Activated T-cell treated with anti-CD3 and anti-CD28 coated beads for 24 hours (primary cell): ENCODE measurements at regions not wholly inside any gene's neighbourhood (a gene's known extent, or its start where the extent isn't known, plus 50 kb on each side); places are given as distances from the start of the nearest gene placed in this dataset.

Experiments
- DNase-seq: peaks from one replicate; pipeline ENCODE4 v3.0.0-alpha.2; 2020; ENCODE audit warnings: low read depth

DNA sequence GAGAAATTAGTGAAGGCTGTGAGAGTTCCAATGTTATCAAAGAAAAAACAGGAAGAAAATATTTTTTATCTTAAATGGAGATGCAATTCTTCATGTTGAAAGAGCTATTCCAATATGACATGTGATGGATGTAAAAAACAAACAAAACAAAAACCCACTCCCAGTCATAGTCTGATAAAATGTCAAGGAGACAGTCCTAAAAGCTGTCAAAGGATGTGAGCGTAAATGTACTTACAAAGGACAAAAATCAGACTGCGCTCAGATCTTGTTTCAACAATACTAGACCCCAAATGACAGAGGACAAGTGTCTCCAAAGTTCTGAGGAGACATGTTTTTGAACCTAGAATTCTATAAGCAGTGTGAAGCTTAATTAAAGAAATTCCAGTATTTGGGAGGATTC lies 265.8 kb downstream of the PLPP3 start:
- no peak for DNase-seq

DNA sequence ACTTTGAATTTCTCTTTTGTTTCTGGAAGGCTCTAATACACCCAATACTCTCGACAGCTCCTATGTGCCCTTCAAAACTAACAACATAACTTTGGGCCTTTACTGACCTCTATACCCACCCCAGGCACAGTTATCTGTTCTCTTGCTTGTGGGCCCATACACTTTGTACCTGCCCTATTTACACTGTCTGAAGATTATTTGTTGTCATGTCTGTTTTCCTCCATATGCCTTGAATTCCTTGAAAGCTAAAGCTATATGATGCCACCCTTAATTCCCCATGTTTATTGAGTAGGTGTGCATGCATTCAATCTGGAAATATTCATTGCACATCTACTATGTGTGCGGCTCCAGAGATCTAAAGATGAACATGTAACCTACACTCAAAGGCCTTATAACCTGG lies 267.6 kb downstream of the PLPP3 start:
- DNase-seq, result no peak

DNA sequence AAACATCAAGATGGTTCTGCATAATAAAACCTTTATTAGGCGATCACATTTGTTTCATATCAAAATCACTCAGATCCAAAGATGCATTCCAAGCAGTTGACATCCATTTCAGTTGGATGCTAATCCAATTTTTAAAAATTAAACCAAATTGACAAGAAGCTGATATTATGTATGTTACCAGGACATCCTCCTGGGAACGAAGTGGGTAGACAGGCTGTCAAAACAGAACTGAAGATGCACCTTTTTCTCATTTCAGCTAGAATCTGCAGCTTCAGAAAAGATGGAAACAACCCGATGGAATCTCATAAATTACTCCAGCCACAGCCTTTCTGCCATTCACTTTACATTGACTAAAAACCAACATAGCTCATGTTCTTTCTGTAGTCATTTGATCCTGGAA lies 268.4 kb downstream of the PLPP3 start:
- DNase-seq, result no peak

DNA sequence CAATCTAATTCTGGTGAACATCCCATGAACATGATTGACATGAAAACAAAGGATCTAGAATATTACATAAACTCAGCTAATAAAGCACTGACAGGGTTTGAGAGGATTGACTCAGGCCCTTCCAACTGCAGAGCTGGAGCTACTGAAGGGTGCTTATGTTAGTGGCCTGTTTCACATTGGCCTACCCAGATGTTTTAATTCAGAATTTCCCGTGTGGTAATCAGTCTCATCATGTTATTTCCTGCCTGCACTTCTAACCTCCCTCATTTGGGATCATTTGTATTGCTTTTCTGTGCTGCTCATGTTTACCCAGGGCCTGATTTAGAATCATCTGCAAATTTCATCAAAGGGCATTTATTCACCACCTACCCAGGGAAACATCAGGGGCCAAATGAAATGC lies 270.3 kb downstream of the PLPP3 start:
- no peak for DNase-seq

DNA sequence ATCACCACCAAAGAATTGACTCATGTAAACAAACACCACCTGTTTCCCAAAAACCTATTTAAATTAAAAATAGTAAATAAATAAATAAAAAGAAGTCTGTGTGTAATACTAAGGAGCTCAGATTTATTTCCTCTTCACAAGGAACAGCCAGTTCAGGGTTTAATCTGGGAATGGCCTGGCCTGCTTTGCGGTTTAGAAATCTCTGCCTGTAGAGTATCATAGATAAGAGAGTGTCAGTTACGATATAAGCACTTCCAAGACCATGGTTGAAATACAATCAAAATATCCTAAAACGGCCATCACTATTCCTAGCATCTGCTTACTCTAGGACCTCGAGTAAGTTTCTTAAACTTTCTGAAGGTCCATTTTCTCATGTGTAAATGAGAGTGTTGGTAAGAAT lies 274.4 kb downstream of the PLPP3 start:
- no peak for DNase-seq

DNA sequence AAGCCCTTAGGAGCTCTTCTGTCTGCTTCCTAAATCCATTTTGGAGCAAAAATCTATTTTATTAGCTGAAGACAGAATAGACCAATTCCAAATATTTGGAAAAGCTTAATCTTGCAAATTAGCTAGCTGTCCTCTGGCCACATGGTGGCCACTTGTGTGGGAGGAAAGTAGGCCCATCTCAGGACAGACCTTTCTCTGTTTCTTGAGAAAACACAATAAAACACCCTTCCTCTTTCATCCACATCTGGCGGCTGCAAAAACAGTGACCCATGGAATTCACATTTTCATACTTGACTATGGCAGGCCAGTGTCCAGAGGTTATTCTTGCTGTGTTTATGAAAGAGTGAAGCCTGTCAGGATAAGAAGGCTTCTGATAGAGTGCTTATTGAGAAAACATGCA lies 275.6 kb downstream of the PLPP3 start:
- DNase-seq, result no peak

DNA sequence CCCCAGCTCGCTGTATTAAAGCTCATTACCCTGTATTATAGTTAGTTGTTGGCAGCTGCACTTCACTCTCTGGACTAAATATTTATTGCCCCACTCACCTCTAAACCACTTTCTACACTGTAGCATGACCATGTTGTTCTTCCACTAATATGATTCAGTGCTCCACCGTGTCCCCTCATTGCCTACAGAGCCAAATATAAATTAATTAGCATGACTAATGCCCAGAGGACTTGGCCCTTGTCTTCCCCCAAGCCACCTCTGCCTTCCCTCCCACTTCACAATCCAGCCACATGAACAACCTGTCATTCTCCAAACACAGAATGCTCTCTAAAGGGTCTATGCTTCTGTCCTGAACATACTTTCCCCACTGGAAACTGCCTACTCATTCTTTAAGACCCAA lies 276.5 kb downstream of the PLPP3 start:
- DNase-seq, result no peak

DNA sequence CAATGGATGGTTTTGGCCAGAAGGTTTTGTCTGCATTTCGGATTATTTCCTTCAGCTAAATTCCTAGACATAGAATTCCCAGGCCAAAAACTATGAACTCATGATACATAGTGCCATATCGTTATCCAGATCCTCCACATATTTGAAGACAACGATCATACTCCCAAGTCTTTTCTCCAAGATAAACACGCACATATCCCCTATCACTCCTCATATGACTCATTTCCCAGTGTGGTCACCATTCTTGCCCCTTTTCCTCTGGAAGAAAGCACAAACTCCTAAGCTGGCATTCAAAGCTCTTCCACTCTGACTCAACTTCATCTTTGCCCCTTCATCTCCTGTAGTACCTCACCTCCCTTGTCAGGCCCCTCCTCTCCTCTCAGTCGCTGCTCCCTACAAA lies 277.6 kb downstream of the PLPP3 start:
- DNase-seq, result no peak

DNA sequence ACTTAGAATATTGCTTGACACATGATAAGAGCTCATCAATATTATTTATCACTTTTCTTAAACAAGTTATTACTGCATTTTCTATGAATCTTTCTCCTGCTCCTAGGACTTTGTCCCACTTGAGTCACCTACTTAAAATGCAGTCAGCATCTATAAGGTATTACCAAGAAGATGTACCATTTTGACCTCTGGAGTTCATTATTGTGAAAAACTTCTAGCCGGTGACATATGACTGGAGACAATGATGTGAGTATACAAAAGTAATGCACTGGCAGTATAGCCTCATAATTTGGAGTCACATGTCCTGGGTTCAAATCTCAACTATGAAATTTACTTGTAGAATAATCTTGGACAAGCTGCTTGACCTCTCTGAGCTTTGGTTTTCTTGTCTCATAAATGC lies 278.5 kb downstream of the PLPP3 start:
- no peak for DNase-seq

DNA sequence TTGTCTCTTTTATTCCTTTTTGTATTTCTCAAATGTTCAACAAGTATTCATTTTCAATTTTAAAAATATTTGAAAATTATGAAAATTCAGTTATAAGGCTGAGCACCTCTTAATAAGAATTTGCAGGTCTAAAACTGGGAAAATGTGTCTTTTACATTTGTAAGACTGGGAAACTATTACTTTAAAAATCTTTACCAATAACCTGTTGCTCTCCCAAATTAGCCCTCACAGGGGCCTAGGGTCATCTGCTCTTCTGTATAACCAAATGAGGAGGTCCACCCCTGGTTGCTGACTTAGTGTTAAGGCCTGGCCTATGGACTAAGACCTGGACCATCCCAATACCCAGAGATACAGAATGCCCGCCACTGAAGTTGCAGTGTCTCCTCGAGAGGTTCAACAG lies 280.5 kb downstream of the PLPP3 start:
- DNase-seq, result no peak

DNA sequence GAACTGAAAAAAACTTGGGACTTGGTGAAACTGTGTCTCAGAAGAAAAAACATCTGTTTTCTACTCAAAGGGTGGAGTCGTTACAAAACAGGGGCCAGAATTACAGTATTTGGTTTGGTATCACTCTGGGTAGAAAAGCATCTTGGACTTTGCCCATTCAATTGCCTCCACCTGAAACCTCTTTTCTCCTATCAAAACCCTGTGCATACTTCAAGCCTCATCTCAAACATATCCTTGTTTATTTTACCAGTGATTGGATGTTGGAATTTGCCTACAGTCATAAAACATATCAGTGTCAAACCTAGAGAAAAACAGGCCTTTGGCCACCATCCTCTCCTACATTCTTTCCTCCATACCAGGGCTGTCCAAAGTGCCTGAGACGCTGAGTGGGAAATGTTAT lies 281.5 kb downstream of the PLPP3 start:
- DNase-seq, result no peak

DNA sequence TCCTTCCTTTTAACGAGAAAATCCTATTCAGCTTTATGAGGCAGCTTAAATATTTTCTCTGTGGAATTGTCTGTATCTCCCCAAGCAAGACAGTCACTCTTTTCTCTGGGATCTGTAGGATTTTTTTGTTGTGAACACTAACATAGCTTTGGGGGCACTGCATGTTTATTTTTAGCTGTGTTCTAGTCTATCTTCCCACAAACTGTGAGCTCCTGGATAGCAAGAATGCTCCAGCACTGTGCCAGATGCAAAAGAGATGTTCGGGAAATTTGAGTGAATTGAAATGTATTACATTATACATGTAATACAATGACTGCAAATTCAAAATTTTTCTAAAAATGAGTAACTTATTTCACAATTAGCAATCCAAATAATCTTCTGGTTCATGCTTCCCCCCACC lies 282.2 kb downstream of the PLPP3 start:
- no peak for DNase-seq

DNA sequence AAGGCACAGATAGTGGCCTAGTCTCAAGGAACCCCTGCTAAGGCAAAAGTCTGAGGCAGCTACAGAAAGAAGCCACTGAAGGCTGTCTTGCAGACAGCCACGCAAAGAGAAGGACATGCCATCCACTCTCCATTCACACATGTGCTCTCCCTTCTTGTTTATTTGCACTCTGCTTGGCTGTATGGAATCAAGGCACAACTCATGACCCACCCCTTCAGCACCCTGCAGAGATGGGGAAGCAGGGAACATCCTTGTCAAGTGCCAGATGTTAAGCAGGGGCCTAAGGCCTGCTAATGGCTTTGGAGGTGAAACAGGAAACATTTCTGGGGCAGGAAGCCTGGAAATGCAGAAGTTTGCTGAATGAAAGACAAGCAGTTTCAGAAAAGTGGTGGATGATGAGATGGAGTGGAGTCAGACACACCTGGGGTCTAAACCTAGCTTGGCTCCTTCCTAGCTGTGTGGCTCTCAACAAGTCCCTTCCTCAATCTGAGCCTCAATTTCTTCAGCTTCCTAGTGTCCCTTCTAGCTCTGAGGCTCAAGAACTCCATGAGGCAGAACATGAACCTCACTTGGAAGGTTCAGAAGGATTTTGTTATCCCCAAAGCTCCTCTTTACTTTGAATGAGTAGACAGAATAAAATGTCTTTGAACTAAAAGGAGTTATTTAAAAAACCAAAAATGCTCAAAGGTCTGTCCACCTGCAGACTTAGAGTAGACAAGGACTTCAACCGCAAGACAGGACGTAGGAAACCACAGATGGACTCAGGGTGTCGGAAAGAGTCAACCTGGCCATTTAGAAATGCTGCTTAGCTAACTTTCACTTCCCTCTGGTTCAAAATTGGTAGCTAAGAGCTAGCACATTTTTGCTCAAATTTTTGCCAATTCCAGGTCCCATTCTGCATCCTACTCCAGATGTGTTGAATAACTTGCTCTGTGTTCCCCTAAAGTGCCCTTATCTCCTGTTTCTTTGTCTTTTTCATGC lies 283.1 kb downstream of the PLPP3 start:
- no peak for DNase-seq

DNA sequence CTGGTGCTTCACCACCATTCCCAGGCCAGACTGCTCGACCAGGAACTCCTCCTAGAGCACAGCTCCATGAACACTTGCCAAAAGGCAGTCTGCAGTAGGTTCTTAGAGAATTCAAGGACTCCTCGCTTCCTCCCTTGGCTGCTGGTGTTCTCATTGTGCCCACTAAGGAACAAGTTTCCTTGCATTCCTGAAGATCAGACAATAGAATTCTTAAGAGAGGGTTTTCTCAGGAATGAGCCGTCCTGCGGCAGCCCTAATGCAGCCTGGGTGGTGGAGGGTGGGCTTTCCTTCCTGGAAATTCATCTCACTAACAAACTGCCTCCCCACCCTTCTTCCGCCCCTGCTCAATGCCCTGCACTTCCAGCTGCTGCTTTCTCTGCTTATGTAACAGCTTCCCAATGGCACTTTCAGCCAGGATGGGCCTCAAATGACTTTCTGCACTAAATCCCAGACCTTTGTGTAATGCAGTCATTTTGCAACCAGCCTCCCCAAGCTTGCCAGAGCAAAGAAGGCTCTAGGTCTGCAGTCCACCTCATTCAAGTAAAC lies 287.9 kb downstream of the PLPP3 start:
- no peak for DNase-seq

DNA sequence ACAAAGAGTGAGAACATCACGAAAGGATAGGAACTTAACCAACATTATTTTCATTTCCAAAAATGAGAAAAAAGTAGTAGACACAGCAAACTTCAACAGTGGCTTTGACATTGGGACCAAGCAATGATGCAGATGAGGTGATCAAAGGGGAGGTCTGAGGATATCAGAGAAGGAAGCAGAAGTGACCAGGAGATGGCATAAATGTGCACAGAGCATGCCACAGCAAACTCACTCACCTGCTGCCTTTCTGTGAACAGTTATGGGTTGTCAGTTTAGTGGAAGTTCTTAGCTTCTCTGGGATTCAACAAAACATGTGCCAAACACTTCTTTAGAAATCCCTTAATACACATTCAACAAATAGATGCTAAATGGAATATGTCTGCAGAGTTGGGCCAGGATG lies 290.1 kb downstream of the PLPP3 start:
- no peak for DNase-seq

DNA sequence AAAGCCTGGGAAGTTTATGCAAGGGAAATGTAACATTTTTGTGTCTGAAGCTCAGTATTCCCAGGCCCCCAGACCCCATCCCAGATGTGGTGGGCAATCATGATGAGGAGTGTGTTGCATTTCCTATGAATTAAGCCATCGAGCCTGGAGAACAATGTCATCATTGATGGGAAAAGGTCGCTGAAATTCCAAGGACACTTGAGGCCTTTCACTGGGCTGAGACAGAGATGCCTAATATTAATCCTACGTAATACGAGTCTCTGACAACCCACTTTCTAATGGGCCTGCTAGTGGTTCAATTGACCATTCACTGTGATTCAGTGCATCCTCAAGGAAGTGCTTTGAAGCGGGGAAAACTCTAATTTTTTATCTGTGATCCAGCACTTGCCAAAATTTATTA lies 291.6 kb downstream of the PLPP3 start:
- no peak for DNase-seq

DNA sequence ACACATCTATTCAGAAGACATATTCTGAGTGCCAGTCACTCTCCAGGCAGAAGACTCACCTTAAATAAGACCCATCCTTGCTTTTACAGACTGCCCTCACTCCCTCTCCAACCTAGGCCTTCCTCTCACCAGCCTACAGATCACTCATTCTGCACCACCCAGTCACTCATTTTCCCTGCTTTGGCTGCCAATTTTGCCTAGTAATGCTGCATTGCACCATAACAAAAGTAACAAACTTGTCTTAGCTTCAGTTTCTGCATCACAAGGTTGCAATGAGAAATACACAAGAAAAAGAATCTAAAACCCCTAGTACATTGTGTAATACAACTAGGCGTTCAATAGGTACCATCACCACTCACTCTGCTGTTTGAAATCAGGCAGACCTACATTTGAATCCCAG lies 292.4 kb downstream of the PLPP3 start:
- no peak for DNase-seq

DNA sequence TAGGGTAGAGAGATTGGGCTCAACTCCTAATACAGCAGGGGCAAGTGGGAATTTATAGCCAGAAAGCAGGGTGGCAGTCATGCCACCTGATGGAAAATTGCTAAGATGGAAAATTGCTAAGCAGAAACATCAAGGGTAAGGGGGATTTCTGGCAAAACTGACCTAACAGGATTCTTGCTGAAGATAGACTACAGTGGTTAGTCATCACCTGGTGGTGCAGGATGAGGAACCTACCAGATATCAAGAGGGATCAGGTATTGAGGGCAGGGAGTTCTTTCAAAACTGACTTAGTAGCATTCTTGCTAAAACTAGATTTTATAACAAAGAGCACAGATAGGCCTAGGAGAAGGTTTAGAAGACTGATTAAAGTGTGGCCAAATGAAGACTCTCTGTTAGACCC lies 292.9 kb downstream of the PLPP3 start:
- DNase-seq, result no peak

DNA sequence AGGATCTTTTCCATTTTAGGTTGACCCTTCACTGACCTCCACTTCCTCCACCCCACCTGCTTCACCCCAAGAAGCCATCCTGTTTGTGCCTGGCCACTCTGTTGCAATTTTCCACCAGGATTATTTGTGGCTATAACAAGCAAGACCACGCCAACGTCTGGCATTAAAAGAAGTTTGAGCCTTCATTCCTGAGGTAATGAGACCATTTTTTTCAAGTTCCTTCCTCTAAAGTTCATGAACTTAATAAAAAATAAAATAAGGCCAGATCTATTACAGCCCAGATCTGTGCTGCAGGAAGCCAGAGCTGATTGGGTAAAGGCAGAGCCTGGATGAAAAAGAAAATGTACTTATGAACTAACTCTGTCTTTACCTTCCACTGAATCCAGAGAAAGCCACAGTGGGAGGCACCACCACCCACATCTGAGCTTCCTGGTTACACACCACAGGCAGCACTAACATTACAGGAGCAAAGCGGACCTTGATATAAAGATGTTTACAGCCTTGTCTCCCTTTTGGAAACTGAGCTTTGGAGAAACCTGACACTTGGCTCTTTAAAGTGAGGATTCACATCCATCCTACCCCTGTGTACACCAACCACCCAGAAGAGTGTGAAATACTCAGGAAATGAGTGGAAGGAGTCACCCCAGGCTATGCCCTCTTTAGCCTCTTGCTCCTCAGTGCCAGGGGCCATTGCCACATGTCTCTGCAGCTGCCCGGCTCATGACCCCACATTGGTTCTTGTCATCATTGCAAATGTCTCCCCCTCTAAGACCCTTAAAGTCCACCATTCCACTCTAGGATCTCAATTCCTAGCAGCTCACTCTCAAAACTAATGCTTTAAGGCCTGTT lies 293.6 kb downstream of the PLPP3 start:
- no peak for DNase-seq

DNA sequence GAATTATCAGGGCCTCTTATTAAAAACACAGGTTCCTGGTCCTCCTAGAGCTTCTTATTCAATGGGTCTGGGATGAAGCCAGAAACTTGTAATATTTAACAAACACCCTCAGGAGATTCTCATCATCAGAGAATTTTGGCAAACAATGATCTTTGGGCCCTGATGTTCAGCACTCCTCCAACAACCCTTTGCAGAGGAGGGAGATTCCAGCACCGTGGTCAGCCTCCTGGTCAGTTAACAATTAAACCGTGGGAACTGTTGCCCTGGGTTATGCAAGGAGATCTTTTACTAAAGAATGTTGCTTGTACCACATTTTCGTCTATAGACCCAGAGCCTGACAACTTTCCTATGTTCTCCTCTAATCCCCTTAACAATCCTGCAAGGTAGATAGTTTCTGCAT lies 294.4 kb downstream of the PLPP3 start:
- no peak for DNase-seq

DNA sequence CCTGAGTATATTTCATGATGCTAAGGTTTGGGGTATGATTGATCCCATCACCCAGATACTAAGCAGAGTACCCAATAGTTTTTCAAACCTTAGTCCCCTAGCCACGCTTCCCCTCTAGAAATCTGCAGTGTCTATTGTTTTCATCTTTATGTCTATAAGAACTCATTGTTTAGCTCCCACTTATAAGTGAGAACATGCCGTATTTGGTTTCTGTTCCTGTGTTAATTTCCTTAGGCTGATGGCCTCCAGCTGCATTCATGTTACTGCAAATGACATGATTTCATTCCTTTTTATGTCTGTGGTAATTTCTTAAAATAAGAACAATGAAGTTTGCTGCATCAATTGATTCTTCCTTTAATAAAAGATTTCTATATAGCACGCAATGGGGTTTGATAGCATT lies 301.3 kb downstream of the PLPP3 start:
- no peak for DNase-seq

DNA sequence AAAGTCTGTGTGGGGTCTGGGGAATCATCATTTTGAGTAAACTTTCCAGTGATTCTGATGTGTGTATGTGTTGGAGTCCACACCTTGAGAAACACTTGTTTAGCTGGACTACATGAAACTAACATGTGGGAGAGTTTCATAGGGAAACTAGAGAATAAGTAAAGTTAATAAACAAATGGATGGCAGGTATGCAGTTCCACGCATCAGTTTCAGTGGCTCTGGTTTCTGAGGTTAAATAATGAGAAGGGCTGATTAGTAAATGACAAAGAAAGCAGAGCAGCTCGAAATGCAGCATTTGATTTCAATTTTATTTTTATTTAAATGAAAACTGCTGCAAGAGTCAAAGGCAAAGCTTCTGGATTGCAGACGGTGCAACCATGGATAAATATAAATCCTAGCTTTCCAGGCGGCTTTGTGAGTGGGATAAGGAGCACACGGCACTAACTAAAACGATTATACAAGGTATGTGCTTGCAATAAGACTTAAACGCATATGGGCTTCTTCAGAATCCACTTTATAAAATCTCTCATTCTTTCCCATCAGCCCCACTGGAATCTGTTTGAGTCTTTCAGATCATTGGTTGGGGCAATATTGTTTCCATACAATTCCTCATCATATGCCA lies 310.7 kb downstream of the PLPP3 start:
- no peak for DNase-seq

DNA sequence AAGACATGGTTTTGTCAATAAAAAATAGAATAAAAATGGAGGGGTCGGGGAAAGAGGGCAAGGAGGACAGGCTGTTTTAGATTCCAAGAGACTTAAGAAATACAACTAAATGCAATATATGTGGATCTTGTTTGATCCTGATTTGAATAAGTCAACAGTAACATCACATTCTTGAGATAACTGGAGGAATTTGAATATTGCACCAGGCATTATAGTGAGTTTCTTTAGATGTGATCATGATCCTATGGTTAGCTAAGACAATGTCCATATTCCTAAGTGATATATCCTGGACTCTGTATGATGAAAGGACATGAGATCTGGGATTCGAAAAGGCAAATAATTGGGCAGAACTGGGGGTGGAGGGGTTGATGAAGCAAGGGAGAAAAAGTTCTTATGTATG lies 311.8 kb downstream of the PLPP3 start:
- no peak for DNase-seq
